Endothelial cell of umbilical vein (primary cell): ENCODE measurements at regions not wholly inside any gene's neighbourhood (a gene's known extent, or its start where the extent isn't known, plus 50 kb on each side); places are given as distances from the start of the nearest gene placed in this dataset.

ENCODE experiments used
- CTCF ChIP-seq, 2 donors: IDR thresholded peaks; 1 replicate in 1 of 2; 2 replicates in 1 of 2; pipeline ENCODE4 v1.5.1; 2011; ENCODE audit warnings: low read length in 2 of 2, mild to moderate bottlenecking in 2 of 2, moderate library complexity in 2 of 2, control low read depth in 1 of 2, inconsistent platforms in 1 of 2, low read depth in 1 of 2; ENCODE audit not compliant: insufficient read depth in 1 of 2; ENCODE audit errors: extremely low read depth in 1 of 2
- EZH2 ChIP-seq: IDR thresholded peaks from 2 replicates; pipeline ENCODE4 v1.6.1; 2012; ENCODE audit warnings: borderline replicate concordance, low read depth, mild to moderate bottlenecking, moderate library complexity, low read length, inconsistent platforms; ENCODE audit not compliant: severe bottlenecking
- JUN ChIP-seq: IDR thresholded peaks from 2 replicates; pipeline ENCODE4 v1.6.1; 2011; ENCODE audit warnings: borderline replicate concordance, low read depth; ENCODE audit not compliant: insufficient read length, insufficient read depth
- MAX ChIP-seq: IDR thresholded peaks from 2 replicates; pipeline ENCODE4 v1.6.1; 2011; ENCODE audit not compliant: insufficient read depth, insufficient read length
- MYC ChIP-seq: IDR thresholded peaks from one replicate; pipeline ENCODE4 v1.6.1; 2011; ENCODE audit warnings: mild to moderate bottlenecking, low read depth, low read length
- POLR2AphosphoS5 ChIP-seq: IDR thresholded peaks from 2 replicates; pipeline ENCODE4 v1.6.1; 2012; ENCODE audit warnings: low read depth, mild to moderate bottlenecking, control low read depth, low read length, moderate library complexity; ENCODE audit not compliant: insufficient read depth

GRCh38 chr11:109973486-109973885 lies 119.7 kb upstream of the ZC3H12C start:
- TF ChIP-seq MAX (no peak), CTCF (IDR thresholded peaks at IDR 0.05; ENCODE audit: extremely low read depth in 1 of 2, insufficient read depth in 1 of 2, low read depth in 1 of 2, low read length in 2 of 2) (no peak), MYC (no peak), POLR2AphosphoS5 (no peak), EZH2 (no peak), JUN (no peak)
